ENCODE measurements at regions not wholly inside any gene's neighbourhood (a gene's known extent, or its start where the extent isn't known, plus 50 kb on each side); places are given as distances from the start of the nearest gene placed in this dataset.

- TF ChIP-seq, protein P1, sequence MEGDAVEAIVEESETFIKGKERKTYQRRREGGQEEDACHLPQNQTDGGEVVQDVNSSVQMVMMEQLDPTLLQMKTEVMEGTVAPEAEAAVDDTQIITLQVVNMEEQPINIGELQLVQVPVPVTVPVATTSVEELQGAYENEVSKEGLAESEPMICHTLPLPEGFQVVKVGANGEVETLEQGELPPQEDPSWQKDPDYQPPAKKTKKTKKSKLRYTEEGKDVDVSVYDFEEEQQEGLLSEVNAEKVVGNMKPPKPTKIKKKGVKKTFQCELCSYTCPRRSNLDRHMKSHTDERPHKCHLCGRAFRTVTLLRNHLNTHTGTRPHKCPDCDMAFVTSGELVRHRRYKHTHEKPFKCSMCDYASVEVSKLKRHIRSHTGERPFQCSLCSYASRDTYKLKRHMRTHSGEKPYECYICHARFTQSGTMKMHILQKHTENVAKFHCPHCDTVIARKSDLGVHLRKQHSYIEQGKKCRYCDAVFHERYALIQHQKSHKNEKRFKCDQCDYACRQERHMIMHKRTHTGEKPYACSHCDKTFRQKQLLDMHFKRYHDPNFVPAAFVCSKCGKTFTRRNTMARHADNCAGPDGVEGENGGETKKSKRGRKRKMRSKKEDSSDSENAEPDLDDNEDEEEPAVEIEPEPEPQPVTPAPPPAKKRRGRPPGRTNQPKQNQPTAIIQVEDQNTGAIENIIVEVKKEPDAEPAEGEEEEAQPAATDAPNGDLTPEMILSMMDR (IDR thresholded peaks at IDR 0.05; ENCODE audit: control insufficient read depth, insufficient read depth, low read depth, low read length, missing control alignments): no peak
- H3K4me3 ChIP-seq (ENCODE audit: control insufficient read depth, low read depth, low read length): no peak overlapping the region
- no peak for DNase-seq (ENCODE audit: low read depth)
Observed at GRCh38 chr5:20660588-20660987, 672.6 kb upstream of the CDH18 start.

DNA sequence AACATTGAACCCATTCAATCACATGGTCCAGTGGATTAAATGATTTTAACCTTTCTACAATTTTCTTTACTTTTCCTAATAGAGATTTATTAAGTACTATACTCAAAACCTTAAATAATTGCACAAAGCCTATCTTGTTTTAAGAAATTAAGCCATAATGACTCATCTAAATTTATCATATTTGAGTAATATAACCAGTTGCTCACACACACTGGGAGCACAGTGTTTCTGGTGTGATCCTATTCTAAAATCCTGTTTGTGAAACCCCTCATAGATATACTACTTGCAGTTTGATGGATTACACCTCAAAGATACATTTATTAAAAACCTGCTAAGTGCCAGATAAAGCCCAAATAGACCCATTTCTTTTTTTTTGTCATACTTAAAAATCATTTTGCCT is 668.3 kb upstream of the CDH18 start:
- DNase-seq (ENCODE audit: low read depth): no peak
- H3K4me3 ChIP-seq (ENCODE audit: control insufficient read depth, low read depth, low read length): no peak overlapping the region
- TF ChIP-seq, protein P1 (IDR thresholded peaks at IDR 0.05; ENCODE audit: control insufficient read depth, insufficient read depth, low read depth, low read length, missing control alignments): no peak

GRCh38 chr5:20655211-20655610 is 667.2 kb upstream of the CDH18 start:
- TF ChIP-seq, protein P1 (IDR thresholded peaks at IDR 0.05; ENCODE audit: control insufficient read depth, insufficient read depth, low read depth, low read length, missing control alignments): no peak

DNA sequence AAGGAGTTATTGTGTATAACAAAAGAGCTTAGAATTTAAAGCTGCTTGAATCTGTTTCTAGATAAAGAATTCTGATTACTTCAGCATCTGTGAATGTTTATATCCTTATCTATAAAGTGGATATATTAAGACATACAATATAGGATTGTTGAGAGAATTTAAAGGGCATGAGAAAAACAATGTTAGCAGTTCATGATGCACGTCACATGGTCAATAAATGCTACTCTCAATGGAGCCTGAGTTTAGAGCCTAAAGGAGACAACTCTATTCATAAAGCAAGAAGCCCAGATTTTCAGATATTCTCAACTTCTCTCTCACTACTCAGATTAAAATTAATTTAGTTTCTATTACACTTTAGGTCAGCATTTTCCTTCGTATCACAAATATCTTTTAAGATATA is 666.7 kb upstream of the CDH18 start:
- TF ChIP-seq, protein P1 (IDR thresholded peaks at IDR 0.05; ENCODE audit: control insufficient read depth, insufficient read depth, low read depth, low read length, missing control alignments): no peak
- no peak for DNase-seq (ENCODE audit: low read depth)
- H3K4me3 ChIP-seq (ENCODE audit: control insufficient read depth, low read depth, low read length): no peak overlapping the region

More at GRCh38 chr5:20655211-20655610, 667.2 kb upstream of the CDH18 start:
- DNase-seq (ENCODE audit: low read depth): no peak
- H3K4me3 ChIP-seq (ENCODE audit: control insufficient read depth, low read depth, low read length): no peak overlapping the region

DNA sequence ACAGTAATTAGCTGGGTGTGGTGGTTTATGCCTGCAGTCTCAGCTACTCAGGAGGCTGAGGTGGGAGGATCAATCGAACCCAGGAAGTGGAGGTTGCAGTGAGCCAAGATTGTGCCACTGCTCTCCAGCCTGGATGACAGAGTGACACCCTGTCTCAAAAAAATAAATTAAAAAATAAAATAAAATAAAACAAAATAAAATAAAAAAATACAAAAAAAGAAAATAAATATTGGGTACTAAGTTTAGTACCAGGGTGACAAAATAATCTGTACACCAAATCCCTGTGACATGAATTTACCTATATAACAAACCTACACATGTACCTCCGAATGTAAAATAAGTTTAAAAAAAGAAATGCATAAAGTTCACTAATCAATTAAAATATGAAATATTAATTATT is 666.0 kb upstream of the CDH18 start:
- TF ChIP-seq, protein P1 (IDR thresholded peaks at IDR 0.05; ENCODE audit: control insufficient read depth, insufficient read depth, low read depth, low read length, missing control alignments): no peak
- H3K4me3 ChIP-seq (ENCODE audit: control insufficient read depth, low read depth, low read length): no peak overlapping the region

GRCh38 chr5:20649966-20650365 is 662.0 kb upstream of the CDH18 start:
- no peak for DNase-seq (ENCODE audit: low read depth)
- H3K4me3 ChIP-seq (ENCODE audit: control insufficient read depth, low read depth, low read length): no peak overlapping the region
- TF ChIP-seq, protein P1 (IDR thresholded peaks at IDR 0.05; ENCODE audit: control insufficient read depth, insufficient read depth, low read depth, low read length, missing control alignments): no peak

More for the DNA sequence above, 666.0 kb upstream of the CDH18 start:
- DNase-seq (ENCODE audit: low read depth): no peak

DNA sequence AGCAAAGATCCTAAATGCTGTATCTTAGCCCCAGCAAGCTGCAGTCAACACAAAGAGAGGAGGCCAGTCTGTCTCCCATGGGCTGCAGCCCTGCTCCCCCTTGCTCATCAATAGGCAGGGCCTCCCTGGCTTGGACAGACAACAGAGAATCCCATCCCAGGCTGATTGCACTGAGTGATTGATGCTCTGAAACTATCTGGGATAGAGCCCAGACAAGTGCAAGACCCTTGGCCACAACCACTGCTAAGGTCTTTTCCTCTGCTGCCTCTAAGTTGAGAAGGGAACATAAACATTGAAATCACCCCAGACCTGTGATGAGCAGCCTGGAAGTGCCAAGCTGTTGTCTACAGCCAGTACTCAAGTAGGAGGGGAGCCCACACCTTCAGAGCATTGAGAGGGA is 661.0 kb upstream of the CDH18 start:
- TF ChIP-seq, protein P1 (IDR thresholded peaks at IDR 0.05; ENCODE audit: control insufficient read depth, insufficient read depth, low read depth, low read length, missing control alignments): no peak
- no peak for DNase-seq (ENCODE audit: low read depth)
- H3K4me3 ChIP-seq (ENCODE audit: control insufficient read depth, low read depth, low read length): no peak overlapping the region
